WTC11 (cell line): ENCODE measurements at regions not wholly inside any gene's neighbourhood (a gene's known extent, or its start where the extent isn't known, plus 50 kb on each side); places are given as distances from the start of the nearest gene placed in this dataset.

Experiments
- ATAC-seq: fragments of 200-7000 bp; cut with Tn5 transposase; 2 replicates; pipeline ENCODE4 v1.10.0; 2021; ENCODE audit warnings: mild to moderate bottlenecking, moderate library complexity
- CTCF ChIA-PET: fragments of 300-600 bp; sonication (Branson Sonifier 250); formaldehyde crosslinking; loops from one replicate; lab custom pipeline; 2021; ENCODE audit warnings: antibody characterized with exemption; lab: Charles Lee
- POLR2A ChIA-PET: fragments of 350-600 bp; sonication (Branson Sonifier 250); formaldehyde crosslinking; loops from one replicate; lab custom pipeline; 2021; ENCODE audit warnings: antibody characterized with exemption; lab: Charles Lee
- DNase-seq: peaks from one replicate; pipeline ENCODE4 v3.0.0; 2021; ENCODE audit warnings: low spot score
- H3K27ac Mint-ChIP-seq: 2 replicates; pipeline ENCODE4 v1.8.0; 2021; ENCODE audit warnings: mixed read lengths
- H3K27me3 Mint-ChIP-seq: 2 replicates; pipeline ENCODE4 v1.8.0; 2021; ENCODE audit warnings: low read depth, mild to moderate bottlenecking, moderate library complexity, mixed read lengths
- H3K36me3 Mint-ChIP-seq: 2 replicates; pipeline ENCODE4 v1.8.0; 2021; ENCODE audit warnings: mixed read lengths
- H3K4me1 Mint-ChIP-seq: 2 replicates; pipeline ENCODE4 v1.8.0; 2022; ENCODE audit warnings: mixed read lengths
- H3K4me3 Mint-ChIP-seq: 2 replicates; pipeline ENCODE4 v1.8.0; 2021; ENCODE audit warnings: mild to moderate bottlenecking, moderate library complexity, mixed read lengths
- H3K9me3 Mint-ChIP-seq: 2 replicates; pipeline ENCODE4 v1.8.0; 2021; ENCODE audit warnings: mixed read lengths
- AFF4 ChIP-seq: sonication (generic); formaldehyde crosslinking; IDR thresholded peaks from 2 replicates; pipeline ENCODE4 v1.8.1; 2023; ENCODE audit warnings: mild to moderate bottlenecking, missing genetic modification reagents, borderline replicate concordance
- ATF1 ChIP-seq: sonication (generic); formaldehyde crosslinking; IDR thresholded peaks from 2 replicates; pipeline ENCODE4 v1.8.1; 2023; ENCODE audit warnings: mild to moderate bottlenecking, moderate library complexity, missing genetic modification reagents
- ATF6 ChIP-seq: sonication (generic); formaldehyde crosslinking; IDR thresholded peaks from 2 replicates; pipeline ENCODE4 v1.8.1; 2023; ENCODE audit warnings: mild to moderate bottlenecking, missing genetic modification reagents
- CREB1 ChIP-seq: sonication (generic); formaldehyde crosslinking; IDR thresholded peaks from 2 replicates; pipeline ENCODE4 v1.8.0; 2023; ENCODE audit warnings: mild to moderate bottlenecking, missing genetic modification reagents
- CREM ChIP-seq: sonication (generic); formaldehyde crosslinking; IDR thresholded peaks from 2 replicates; pipeline ENCODE4 v1.8.1; 2022; ENCODE audit warnings: mild to moderate bottlenecking, missing genetic modification reagents, moderate library complexity
- CTCF ChIP-seq: fragments of 200-600 bp; IDR thresholded peaks from 2 replicates; pipeline ENCODE4 v1.8.0; 2022; ENCODE audit warnings: antibody characterized with exemption
- E2F5 ChIP-seq: sonication (generic); formaldehyde crosslinking; IDR thresholded peaks from 2 replicates; pipeline ENCODE4 v1.8.1; 2022; ENCODE audit warnings: mild to moderate bottlenecking, moderate library complexity, missing genetic modification reagents
- ELF4 ChIP-seq: sonication (generic); formaldehyde crosslinking; IDR thresholded peaks from 2 replicates; pipeline ENCODE4 v1.8.1; 2022; ENCODE audit warnings: low read depth, mild to moderate bottlenecking, moderate library complexity, missing genetic modification reagents
- EMX1 ChIP-seq: fragments of 250-450 bp; sonication (Bioruptor Pico); IDR thresholded peaks from 2 replicates; pipeline ENCODE4 v1.8.0; 2021; ENCODE audit warnings: mild to moderate bottlenecking
- KAT7 ChIP-seq: sonication (generic); formaldehyde crosslinking; IDR thresholded peaks from 2 replicates; pipeline ENCODE4 v1.8.1; 2023; ENCODE audit warnings: missing genetic modification reagents, mild to moderate bottlenecking, borderline replicate concordance
- MAX ChIP-seq: sonication (generic); formaldehyde crosslinking; IDR thresholded peaks from 2 replicates; pipeline ENCODE4 v1.8.0; 2022; ENCODE audit warnings: mild to moderate bottlenecking, missing genetic modification reagents
- NFATC4 ChIP-seq: fragments of 250-450 bp; sonication (Bioruptor Pico); IDR thresholded peaks from 2 replicates; pipeline ENCODE4 v1.9.0; 2021; ENCODE audit warnings: mild to moderate bottlenecking
- RELA ChIP-seq: sonication (generic); formaldehyde crosslinking; IDR thresholded peaks from 2 replicates; pipeline ENCODE4 v1.8.1; 2022; ENCODE audit warnings: missing genetic modification reagents, mild to moderate bottlenecking, borderline replicate concordance
- SMAD4 ChIP-seq: sonication (generic); formaldehyde crosslinking; IDR thresholded peaks from 2 replicates; pipeline ENCODE4 v1.8.0; 2022; ENCODE audit warnings: mild to moderate bottlenecking, missing genetic modification reagents
- SP1 ChIP-seq: sonication (generic); formaldehyde crosslinking; conservative IDR thresholded peaks from 2 replicates; pipeline ENCODE4 v1.8.1; 2022; ENCODE audit warnings: missing genetic modification reagents
- TCF7 ChIP-seq: sonication (generic); formaldehyde crosslinking; IDR thresholded peaks from 2 replicates; pipeline ENCODE4 v1.8.0; 2022; ENCODE audit warnings: mild to moderate bottlenecking, low read depth, missing genetic modification reagents, moderate library complexity
- TEAD4 ChIP-seq: sonication (generic); formaldehyde crosslinking; IDR thresholded peaks from 2 replicates; pipeline ENCODE4 v1.8.0; 2022; ENCODE audit warnings: mild to moderate bottlenecking, missing genetic modification reagents
- USF2 ChIP-seq: sonication (generic); formaldehyde crosslinking; IDR thresholded peaks from 2 replicates; pipeline ENCODE4 v1.8.1; 2023; ENCODE audit warnings: mild to moderate bottlenecking, missing genetic modification reagents, moderate library complexity
- ZNF416 ChIP-seq: fragments of 250-450 bp; sonication (Bioruptor Pico); IDR thresholded peaks from 2 replicates; pipeline ENCODE4 v1.9.0; 2021; ENCODE audit warnings: mild to moderate bottlenecking, inconsistent platforms
- ZNF423 ChIP-seq: fragments of 250-450 bp; sonication (Bioruptor Pico); IDR thresholded peaks from 2 replicates; pipeline ENCODE4 v2.1.2; 2022; ENCODE audit warnings: mild to moderate bottlenecking, moderate library complexity
- ZNF425 ChIP-seq: fragments of 250-450 bp; sonication (Bioruptor Pico); conservative IDR thresholded peaks from 2 replicates; pipeline ENCODE4 v1.9.0; 2021; ENCODE audit warnings: mild to moderate bottlenecking
- ZSCAN18 ChIP-seq: fragments of 250-450 bp; sonication (Bioruptor Pico); IDR thresholded peaks from 2 replicates; pipeline ENCODE4 v2.1.2; 2022; ENCODE audit warnings: mild to moderate bottlenecking, moderate library complexity

- TF ChIP-seq ZSCAN18 (CRISPR knock-in tag) (no peak), SMAD4 (CRISPR knock-in tag) (no peak), KAT7 (CRISPR knock-in tag) (no peak), AFF4 (CRISPR knock-in tag) (no peak), SP1 (no peak), ZNF425 (CRISPR knock-in tag) (no peak), RELA (CRISPR knock-in tag) (no peak), ZNF416 (CRISPR knock-in tag) (no peak)
Measured at GRCh38 chr7:85702348-85702747, 515.5 kb upstream of the SEMA3D start (continued).

- DNase-seq, result no peak
- Mint-ChIP-seq H3K4me1 (no peaks in the 10 kb centered on the region), H3K4me3 (no peak overlapping the region), H3K9me3 (no peaks in the 10 kb centered on the region), H3K27me3 (no peaks in the 10 kb centered on the region), H3K36me3 (no peaks in the 10 kb centered on the region), H3K27ac (no peak overlapping the region)
- ATAC-seq, result no peak
- no peak for TF ChIP-seq TCF7
- TF ChIP-seq CREM, result no peak
- TF ChIP-seq ELF4, result no peak
- no peak for TF ChIP-seq EMX1
- TF ChIP-seq ZNF423 (CRISPR knock-in tag), result no peak
- no peak for TF ChIP-seq MAX (CRISPR knock-in tag)
- no peak for TF ChIP-seq ATF6
- no peak for TF ChIP-seq ZNF416 (CRISPR knock-in tag)
- CTCF ChIA-PET, result no interaction called here
- POLR2A ChIA-PET, result no interaction called here
Measured at GRCh38 chr7:85699482-85699881, 512.6 kb upstream of the SEMA3D start.

- ATAC-seq, result no peak
- TF ChIP-seq NFATC4 (CRISPR knock-in tag), result no peak
- no peak for TF ChIP-seq TEAD4 (CRISPR knock-in tag)
- TF ChIP-seq E2F5 (CRISPR knock-in tag), result no peak
- no peak for TF ChIP-seq USF2 (CRISPR knock-in tag)
- no peak for TF ChIP-seq ATF1 (CRISPR knock-in tag)
- TF ChIP-seq CREB1 (CRISPR knock-in tag), result no peak
- TF ChIP-seq CTCF, result no peak
Measured at GRCh38 chr7:85695533-85695932, 508.7 kb upstream of the SEMA3D start.

More at GRCh38 chr7:85695533-85695932, 508.7 kb upstream of the SEMA3D start:
- H3K4me1 Mint-ChIP-seq, result no peaks in the 10 kb centered on the region
- no peaks in the 10 kb centered on the region for H3K36me3 Mint-ChIP-seq
- no peaks in the 10 kb centered on the region for H3K27me3 Mint-ChIP-seq
- no peak overlapping the region for H3K4me3 Mint-ChIP-seq
- no peaks in the 10 kb centered on the region for H3K9me3 Mint-ChIP-seq
- POLR2A ChIA-PET, result no interaction called here
- CTCF ChIA-PET, result no interaction called here
- no peak overlapping the region for H3K27ac Mint-ChIP-seq
- no peak for DNase-seq
